Omental fat pad (tissue), 3 donors: ENCODE measurements at regions not wholly inside any gene's neighbourhood (a gene's known extent, or its start where the extent isn't known, plus 50 kb on each side); places are given as distances from the start of the nearest gene placed in this dataset.
"Not testable (repeated sequence)": the region's sequence is repeated elsewhere in the genome, so short reads cannot be mapped to it uniquely, and the experiment has no call there.

ENCODE experiments used
- ATAC-seq: fragments of 150-250 bp; one replicate; pipeline ENCODE4 v1.9.1; 2016; ENCODE audit warnings: mild to moderate bottlenecking, moderate library complexity; ENCODE audit not compliant: low FRiP score
- DNase-seq: peaks from one replicate; pipeline ENCODE4 v3.0.0-alpha.2; 2019; ENCODE audit warnings: low spot score
- TF ChIP-seq, protein P1 (sequence below), 3 donors: fragments of 450-650 bp; IDR thresholded peaks; one replicate each; pipeline ENCODE4 v1.5.1; 2016 to 2017; ENCODE audit warnings: antibody characterized with exemption in 3 of 3, mild to moderate bottlenecking in 3 of 3, moderate library complexity in 2 of 3

GRCh38 chr1:81738875-81739274 lies 61.9 kb upstream of the ADGRL2 start:
- TF ChIP-seq, protein P1, sequence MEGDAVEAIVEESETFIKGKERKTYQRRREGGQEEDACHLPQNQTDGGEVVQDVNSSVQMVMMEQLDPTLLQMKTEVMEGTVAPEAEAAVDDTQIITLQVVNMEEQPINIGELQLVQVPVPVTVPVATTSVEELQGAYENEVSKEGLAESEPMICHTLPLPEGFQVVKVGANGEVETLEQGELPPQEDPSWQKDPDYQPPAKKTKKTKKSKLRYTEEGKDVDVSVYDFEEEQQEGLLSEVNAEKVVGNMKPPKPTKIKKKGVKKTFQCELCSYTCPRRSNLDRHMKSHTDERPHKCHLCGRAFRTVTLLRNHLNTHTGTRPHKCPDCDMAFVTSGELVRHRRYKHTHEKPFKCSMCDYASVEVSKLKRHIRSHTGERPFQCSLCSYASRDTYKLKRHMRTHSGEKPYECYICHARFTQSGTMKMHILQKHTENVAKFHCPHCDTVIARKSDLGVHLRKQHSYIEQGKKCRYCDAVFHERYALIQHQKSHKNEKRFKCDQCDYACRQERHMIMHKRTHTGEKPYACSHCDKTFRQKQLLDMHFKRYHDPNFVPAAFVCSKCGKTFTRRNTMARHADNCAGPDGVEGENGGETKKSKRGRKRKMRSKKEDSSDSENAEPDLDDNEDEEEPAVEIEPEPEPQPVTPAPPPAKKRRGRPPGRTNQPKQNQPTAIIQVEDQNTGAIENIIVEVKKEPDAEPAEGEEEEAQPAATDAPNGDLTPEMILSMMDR (IDR thresholded peaks at IDR 0.05): no peak
- DNase-seq: no peak
- no peak for ATAC-seq

- TF ChIP-seq, protein P1 (IDR thresholded peaks at IDR 0.05): no peak
- DNase-seq: no peak
- ATAC-seq: no peak
These were observed 67.3 kb upstream of the ADGRL2 start for GRCh38 chr1:81733480-81733879.

- TF ChIP-seq, protein P1 (IDR thresholded peaks at IDR 0.05): no peak
- DNase-seq (no peak), ATAC-seq (no peak)
These were observed 68.7 kb upstream of the ADGRL2 start for GRCh38 chr1:81731989-81732388.

GRCh38 chr1:81730881-81731280 lies 69.9 kb upstream of the ADGRL2 start:
- ATAC-seq (no peak), DNase-seq (no peak)
- TF ChIP-seq, protein P1 (IDR thresholded peaks at IDR 0.05): no peak

- DNase-seq, ATAC-seq: not testable (repeated sequence)
These were observed 70.4 kb upstream of the ADGRL2 start for GRCh38 chr1:81730299-81730698.

DNA sequence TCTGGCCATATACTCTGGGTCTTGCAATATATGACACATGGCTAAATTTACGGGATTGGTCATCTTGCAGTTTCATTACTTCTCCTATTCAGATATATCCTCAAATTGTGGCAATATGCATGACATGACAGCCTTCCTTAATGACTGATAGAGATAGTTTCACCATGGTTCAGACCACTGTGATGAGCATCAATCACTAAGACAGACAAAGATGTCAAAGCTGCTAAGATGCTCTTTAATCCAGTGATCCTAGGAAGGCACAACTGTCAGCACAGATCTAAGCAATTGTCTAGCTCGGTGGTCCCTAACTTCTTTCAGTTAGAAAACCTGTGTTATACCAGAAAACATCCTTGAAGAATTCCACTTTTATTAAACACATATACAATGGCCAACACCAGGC lies 70.9 kb upstream of the ADGRL2 start:
- ATAC-seq (no peak), DNase-seq (no peak)
- TF ChIP-seq, protein P1 (IDR thresholded peaks at IDR 0.05): no peak

- ATAC-seq: no peak
- TF ChIP-seq, protein P1 (IDR thresholded peaks at IDR 0.05): no peak
- no peak for DNase-seq
These were observed 71.5 kb upstream of the ADGRL2 start for GRCh38 chr1:81729239-81729638.

DNA sequence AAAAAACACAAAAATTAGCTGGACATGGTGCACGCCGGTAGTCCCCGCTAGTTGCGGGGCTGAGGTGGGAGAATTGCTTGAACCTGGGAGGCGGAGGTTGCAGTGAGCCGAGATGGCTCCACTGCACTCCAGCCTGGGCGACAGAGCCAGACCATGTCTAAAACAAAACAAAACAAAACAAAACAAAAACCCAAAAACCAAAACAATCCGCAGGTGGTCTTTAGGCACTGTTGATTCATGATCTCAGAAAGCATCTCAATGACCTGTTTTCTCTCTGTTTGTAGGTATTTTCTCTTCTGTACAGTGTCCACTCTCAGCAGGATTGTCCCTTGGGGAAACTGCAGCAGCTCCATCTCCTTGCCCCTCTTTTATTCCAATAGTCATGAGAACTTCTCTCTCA lies 74.9 kb upstream of the ADGRL2 start:
- DNase-seq: no peak
- TF ChIP-seq, protein P1 (IDR thresholded peaks at IDR 0.05): no peak
- no peak for ATAC-seq

- not testable (repeated sequence) for ATAC-seq, DNase-seq
These were observed 78.0 kb upstream of the ADGRL2 start for GRCh38 chr1:81722631-81723328.

- not testable (repeated sequence) for ATAC-seq, DNase-seq
These were observed 80.5 kb upstream of the ADGRL2 start for GRCh38 chr1:81720256-81720655.
